ENCODE measurements at regions not wholly inside any gene's neighbourhood (a gene's known extent, or its start where the extent isn't known, plus 50 kb on each side); places are given as distances from the start of the nearest gene placed in this dataset.
"Not testable (repeated sequence)": the region's sequence is repeated elsewhere in the genome, so short reads cannot be mapped to it uniquely, and the experiment has no call there.

GRCh38 chr5:116912221-116912620 lies 337.6 kb upstream of the SEMA6A start:
- DNase-seq = no peak

GRCh38 chr5:116911074-116911473 lies 336.5 kb upstream of the SEMA6A start:
- DNase-seq = no peak

GRCh38 chr5:116908537-116908936 lies 333.9 kb upstream of the SEMA6A start:
- no peak for DNase-seq

- DNase-seq = no peak
Observed at GRCh38 chr5:116905885-116906284, 331.3 kb upstream of the SEMA6A start.

GRCh38 chr5:116900793-116901192 lies 326.2 kb upstream of the SEMA6A start:
- no peak for DNase-seq

- DNase-seq = no peak
Observed at GRCh38 chr5:116898917-116899316, 324.3 kb upstream of the SEMA6A start.

GRCh38 chr5:116897291-116897690 lies 322.7 kb upstream of the SEMA6A start:
- no peak for DNase-seq

GRCh38 chr5:116896001-116896400 lies 321.4 kb upstream of the SEMA6A start:
- no peak for DNase-seq

- DNase-seq = no peak
Observed at GRCh38 chr5:116892993-116893392, 318.4 kb upstream of the SEMA6A start.

- peak; percentile 62 to 90 for DNase-seq
Observed at GRCh38 chr5:116887104-116887503, 312.5 kb upstream of the SEMA6A start.

- no peak for DNase-seq
Observed at GRCh38 chr5:116885825-116886224, 311.2 kb upstream of the SEMA6A start.

- DNase-seq = no peak
Observed at GRCh38 chr5:116883875-116884274, 309.3 kb upstream of the SEMA6A start.

GRCh38 chr5:116881921-116882531 lies 307.4 kb upstream of the SEMA6A start:
- DNase-seq = peak; percentile 39 to 86

- no peak for DNase-seq
Observed at GRCh38 chr5:116880601-116881000, 306.0 kb upstream of the SEMA6A start.

- no peak for DNase-seq
Observed at GRCh38 chr5:116880150-116880549, 305.5 kb upstream of the SEMA6A start.

GRCh38 chr5:116876240-116876840 lies 301.7 kb upstream of the SEMA6A start:
- no peak for DNase-seq

- no peak for DNase-seq
Observed at GRCh38 chr5:116872986-116873385, 298.4 kb upstream of the SEMA6A start.

GRCh38 chr5:116872486-116872885 lies 297.9 kb upstream of the SEMA6A start:
- DNase-seq = no peak

- DNase-seq = not testable (repeated sequence)
Observed at GRCh38 chr5:116867825-116868224, 293.2 kb upstream of the SEMA6A start.

GRCh38 chr5:116865651-116866050 lies 291.0 kb upstream of the SEMA6A start:
- no peak for DNase-seq

- DNase-seq = no peak
Observed at GRCh38 chr5:116864838-116865190, 290.2 kb upstream of the SEMA6A start.

- DNase-seq = no peak
Observed at GRCh38 chr5:116864157-116864837, 289.7 kb upstream of the SEMA6A start.

GRCh38 chr5:116862632-116863455 lies 288.2 kb upstream of the SEMA6A start:
- no peak for DNase-seq

GRCh38 chr5:116861666-116862065 lies 287.0 kb upstream of the SEMA6A start:
- DNase-seq = no peak
